HL-60 (cell line): ENCODE measurements at regions not wholly inside any gene's neighbourhood (a gene's known extent, or its start where the extent isn't known, plus 50 kb on each side); places are given as distances from the start of the nearest gene placed in this dataset.

Experiments used
- CTCF ChIP-seq: IDR thresholded peaks from one replicate; pipeline ENCODE4 v1.5.1; 2011; ENCODE audit warnings: low read length, control low read depth, inconsistent platforms; ENCODE audit not compliant: insufficient read depth
- GABPA ChIP-seq: IDR thresholded peaks from 2 replicates; pipeline ENCODE4 v1.6.1; 2012; ENCODE audit warnings: low read depth
- POLR2AphosphoS5 ChIP-seq: IDR thresholded peaks from 2 replicates; pipeline ENCODE4 v1.6.1; 2012; ENCODE audit warnings: low read depth

- TF ChIP-seq CTCF (no peak), GABPA (no peak), POLR2AphosphoS5 (no peak)
Observed at GRCh38 chr2:4522498-4523421, 819.4 kb downstream of the DCDC2C start.
